GM19395 (cell line): ENCODE measurements at regions not wholly inside any gene's neighbourhood (a gene's known extent, or its start where the extent isn't known, plus 50 kb on each side); places are given as distances from the start of the nearest gene placed in this dataset.

Experiments
- ATAC-seq: cut with Tn5 transposase; IDR thresholded peaks from one replicate; pipeline ENCODE4 v1.9.1; 2021; ENCODE audit warnings: mild to moderate bottlenecking, moderate library complexity; ENCODE audit not compliant: unreplicated experiment

DNA sequence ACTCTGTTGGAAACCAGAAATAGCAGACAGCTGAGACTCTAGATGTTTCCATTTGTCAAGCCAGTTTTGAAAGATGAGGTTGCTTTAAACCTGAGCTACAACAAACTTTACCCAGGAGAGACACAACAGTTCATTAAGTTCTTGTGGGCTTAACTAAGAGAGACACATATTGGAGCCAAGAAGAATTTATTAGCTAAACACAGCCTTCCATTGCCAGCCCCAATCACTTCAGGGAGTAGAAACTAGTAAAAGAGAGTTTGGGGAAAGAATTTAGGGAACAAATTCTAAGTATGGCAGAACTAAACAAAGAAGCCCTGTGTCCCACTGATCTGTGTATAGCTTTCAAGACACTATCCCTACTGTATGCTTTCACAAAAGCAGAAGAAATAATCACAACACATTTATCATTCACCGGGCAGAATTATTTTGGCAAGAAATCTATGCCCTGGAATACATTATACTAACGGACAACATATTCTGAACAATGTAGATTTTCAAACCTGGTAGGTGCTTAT, 87.3 kb upstream of the KAZN start:
- ATAC-seq: no peak

DNA sequence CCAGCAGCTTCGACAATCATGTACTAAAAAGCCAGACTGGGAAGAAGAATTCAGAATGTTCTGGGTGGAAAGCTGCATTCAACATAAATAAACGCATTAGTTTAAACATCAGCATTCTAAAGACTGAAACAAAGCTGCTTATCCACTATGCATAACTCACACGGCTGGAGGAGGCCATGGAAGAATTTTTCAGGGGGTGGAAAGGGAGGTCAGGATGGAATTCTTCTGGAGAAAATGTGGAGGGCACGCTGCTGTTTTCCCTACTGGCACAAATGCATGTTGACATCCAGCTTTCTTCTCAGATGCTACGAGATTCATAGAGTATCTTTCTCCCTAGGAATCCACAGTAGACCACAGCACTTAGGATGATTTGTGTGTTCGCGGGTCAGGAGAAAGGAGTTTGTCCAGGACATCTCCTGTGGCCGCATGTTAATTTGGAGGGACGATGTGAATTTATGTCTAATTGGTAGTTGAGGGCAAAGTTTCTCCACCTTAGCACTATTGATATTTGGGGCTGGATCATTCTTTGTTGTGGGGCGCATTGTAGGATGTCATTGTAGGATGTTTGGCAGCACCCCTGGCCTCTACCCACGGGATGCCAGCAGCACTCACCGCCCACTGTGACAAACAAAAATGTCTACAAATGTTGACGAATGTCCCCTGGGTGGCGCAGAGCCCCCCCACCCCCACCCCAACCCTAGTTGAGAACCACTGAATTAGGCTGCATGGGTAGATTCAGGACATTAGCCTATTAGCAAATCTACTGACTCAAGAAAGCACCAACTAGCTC, 86.5 kb upstream of the KAZN start:
- no peak for ATAC-seq

DNA sequence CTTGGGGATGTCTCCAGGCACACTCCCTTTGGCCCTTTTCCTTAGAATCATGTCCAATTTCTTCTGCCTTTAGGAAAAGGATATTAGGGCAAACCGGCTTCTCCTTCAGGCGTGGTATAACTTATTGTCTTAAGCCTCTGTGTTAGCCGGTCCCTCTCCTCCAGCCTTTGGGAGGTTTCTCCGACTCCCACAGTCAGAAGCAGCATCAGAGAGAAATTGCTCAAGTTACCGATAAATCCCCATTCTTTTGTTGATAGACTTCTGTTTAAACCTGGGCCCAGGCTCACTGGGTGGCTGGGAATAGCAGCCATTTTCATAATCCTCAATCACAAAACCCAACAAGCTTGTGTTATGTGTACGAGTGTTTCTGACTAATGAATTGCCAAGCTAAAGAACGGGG, 85.4 kb upstream of the KAZN start:
- no peak for ATAC-seq

DNA sequence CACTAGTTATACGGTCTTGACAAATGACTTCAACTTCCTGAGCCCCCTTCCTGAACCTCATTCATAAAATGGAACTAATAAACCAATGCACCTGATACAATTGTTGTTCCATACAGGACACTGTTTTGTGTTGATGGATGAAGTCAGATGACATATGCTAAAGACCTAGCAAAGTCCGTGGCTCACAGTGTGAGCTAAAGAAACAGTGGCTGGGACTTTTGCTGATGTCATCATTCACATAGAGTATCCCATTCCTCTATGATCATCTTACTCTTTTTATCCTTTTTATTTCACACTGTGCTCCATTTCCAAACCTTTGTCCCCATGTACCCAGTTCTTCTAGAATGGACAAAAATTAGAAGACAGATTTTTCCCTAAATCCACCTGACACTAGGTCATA, 83.7 kb upstream of the KAZN start:
- no peak for ATAC-seq

DNA sequence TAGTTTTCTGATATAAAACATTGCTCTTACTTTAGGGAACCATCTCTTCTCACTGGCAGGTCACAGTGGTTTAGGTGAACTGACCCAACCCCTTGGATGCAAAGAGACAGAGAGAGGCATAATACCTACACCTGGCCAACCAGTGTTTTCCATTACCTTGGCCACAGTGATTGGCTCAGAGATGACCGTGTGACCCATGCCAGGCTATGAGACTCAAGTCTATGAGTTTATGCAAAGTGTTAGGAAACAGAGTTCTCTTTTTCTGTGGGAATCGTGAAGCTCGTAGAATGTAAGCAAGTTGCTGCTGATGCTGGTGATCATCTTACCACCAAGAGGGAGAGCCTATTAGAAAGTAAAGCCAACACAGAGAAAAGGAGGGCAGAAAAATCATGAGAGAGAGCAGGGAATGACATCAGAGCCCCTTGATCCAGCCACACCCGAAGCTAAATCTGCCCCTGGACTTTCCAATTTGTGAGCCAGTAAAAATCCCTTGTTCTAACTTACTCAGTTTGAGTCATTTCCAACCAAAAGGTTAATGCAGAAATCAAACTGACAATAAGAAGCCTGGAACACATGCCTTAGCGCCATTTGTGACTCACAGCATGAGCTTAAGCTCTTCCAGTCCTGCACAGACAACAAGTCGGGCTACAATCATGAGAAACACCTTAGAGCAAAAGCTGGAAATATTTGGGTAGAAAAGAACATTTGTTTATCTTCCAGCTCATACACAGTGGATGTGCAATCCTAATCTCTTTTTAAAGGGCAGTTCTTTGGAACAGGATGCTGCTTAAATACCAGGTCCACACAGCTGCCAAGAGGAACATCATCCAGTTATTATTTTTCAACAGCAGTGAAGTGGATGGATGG, 81.3 kb upstream of the KAZN start:
- no peak for ATAC-seq

DNA sequence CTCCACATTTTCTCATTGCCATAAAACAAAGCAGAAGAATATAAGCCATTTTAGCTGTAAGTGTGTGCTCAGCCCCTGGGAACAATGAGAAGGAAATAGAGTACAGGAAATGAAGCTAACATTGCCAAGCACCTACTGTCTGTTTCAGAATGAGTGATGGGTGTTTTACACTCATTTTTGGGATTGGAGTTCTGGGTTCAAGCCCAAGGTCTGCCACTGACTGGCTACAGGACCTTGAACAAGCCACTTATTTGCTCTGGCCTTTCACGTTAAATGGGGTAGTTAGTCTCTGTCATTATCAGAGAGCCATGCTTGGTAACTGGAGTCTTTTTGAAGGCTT, 80.7 kb upstream of the KAZN start:
- ATAC-seq: no peak

DNA sequence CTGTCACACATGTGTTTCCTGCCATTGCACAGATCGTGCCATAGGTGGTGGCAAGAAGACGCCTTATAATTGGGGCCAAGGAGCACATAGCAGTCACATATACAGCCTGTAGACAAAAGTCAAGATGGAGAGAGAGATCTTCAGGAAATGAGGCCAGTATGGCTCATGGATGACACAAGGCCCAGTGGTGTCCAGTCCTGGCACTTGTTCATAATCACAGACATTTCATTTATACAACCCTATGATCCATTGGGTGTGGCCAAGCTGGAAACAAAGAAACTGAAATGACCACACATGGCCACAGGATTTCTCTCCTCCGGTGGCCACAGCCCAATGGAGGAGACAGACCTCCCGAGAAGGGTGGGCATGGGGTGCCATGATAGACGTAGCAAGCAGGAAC, 78.5 kb upstream of the KAZN start:
- no peak for ATAC-seq

DNA sequence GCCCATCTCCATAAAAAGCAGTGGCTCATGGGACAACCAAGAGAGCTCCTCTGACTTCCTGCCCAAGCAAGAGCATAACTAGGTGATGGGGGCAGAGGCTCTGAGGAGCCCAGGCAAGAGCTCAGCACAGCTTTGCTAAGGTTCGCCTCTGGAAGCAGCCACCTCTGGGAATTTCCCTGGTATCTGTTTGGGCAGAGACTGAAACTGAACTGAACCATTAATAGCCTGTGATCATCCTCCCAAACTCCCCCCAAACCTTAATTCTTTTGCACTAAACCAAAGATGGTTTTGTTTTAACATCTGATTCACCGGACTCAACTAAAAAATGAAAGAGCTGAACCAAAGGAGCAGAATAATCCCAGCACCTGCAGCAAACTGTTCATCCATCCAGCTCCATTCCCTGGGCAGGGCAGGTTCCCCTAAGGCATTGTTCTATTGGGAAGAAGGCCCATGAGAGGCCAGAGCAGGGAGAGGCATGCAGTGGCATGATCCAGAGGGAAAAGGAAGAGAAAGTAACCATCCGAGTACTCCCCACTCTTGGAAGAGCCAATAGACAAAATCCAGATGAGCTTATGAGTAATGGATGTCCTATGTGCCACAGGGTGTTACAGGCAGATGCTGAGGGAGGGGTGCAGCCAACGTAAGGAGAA, 77.8 kb upstream of the KAZN start:
- no peak for ATAC-seq

DNA sequence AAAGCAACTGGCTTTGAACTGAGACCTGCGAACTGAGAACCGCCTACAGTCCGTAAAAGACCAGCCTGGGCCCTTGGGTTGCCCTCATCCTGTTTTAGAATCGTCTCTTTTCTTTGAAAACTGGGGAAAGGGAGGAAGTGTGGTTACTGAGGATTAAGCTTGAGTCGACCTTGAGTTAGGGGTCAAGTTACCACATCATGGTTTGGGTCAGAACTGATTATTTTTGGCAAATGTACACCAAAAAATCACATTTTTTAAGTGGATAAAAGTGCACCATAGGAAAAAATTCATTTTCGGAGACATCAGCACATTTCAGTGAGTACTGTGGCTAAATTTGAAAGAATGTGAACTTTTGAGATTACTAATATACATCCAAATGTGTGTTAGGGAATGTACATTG, 76.9 kb upstream of the KAZN start:
- no peak for ATAC-seq

DNA sequence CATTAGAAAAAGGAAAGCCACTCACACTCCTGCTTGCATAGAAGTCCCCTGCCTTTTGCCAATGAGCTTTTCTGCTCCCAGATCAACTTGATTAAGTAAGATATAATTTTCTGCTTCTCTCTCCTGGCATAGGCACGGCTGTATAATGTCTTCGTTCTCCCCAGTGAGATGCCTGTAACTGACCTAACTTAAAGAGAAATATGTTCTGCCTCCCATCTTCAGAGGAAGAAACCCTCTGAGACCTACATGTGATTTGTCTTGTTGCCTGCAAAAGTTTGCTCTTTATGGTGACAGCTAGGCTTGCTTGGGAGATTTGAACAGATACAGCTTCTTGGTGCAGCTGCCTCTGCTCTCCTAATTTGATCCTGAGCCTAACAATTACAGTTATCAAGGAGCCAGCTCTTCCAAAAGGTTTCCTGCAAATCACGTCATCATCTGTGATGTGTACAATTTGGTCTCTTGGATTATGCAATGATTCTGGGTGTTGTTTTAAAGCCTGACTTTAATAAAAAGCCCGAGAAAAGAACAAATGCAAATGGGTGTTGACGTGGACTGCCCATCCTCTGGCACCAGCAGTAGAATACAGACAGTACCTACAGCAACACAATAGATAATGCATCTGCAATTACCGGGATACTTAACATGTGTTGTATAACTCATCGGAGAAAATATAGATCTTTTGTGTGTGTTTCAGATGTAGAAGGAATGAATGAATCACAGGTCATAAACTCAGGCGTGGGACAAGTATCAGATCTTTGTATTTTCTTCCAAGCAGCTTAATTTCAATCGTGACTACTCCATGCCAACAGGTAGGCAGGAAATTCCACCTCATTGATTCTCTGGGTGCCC, 76.2 kb upstream of the KAZN start:
- no peak for ATAC-seq

DNA sequence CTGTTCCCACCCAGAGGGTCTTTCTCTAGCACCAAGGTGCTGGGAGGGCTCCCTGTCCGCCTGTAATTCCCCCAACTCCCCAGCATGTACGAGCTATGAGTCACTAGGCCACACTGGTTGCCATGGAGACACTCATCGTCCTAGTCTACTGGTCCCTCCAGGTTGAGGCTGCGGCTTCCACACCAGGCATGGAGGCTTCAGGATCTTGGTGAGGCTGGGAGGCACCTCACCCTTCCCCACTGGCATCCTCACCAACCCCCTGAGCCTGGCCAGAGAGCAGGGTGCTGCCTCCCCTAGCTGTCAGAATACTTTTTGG, 75.6 kb upstream of the KAZN start:
- ATAC-seq: peak; percentile 54

DNA sequence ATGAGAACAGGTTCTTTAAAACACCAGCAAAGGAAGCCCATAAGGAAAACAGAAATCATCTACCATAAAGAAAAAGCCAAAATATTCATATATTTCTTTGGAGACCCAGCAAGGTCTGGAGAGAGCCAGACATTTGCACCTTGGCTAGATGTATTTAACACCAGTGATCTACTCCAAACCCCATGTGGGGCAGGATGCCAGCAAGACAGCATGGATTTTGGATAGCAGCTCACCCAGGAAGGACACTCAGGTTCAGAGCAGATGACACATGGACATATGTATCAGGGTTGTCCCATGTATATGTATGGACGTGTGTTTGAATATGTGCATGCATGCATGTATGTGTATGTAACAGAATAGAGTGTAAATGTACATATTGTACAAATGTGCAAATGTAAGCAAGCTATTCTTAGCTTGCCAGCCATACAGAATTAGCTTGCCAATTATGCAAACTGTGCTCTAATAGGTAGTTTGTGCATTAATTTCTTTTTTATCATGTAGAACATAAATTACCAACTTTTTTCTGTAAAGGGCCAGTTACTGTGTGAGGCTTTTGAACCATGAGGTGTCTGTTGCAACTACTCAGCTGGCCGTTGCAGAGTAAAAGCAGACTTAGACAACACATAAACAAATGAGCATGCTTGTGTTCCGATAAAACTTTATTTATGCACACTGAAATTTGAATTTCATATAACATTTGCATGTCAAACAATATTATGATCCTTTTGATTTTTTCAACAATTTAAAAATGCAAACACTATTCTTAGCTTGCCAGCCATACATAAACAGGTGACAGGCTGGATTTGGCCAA, 73.5 kb upstream of the KAZN start:
- no peak for ATAC-seq

DNA sequence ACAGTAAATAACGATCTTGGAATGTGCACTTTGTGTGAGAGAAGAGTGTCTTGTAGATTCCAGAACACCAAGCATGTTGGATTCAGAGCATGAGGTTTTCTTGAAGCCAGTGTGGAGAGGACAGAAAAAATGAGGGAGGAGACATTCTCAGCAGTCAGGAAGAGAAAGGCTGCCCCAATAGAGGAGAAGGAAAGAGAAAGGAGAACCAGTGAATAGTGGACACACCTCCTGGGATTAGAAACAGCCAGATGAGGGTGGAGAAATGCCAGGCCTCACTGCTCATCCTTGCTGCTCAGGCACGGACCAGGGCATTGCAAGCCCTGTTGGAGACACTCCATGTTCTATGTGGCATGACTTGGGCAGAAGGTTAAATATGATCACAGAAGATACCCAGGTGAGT, 69.0 kb upstream of the KAZN start:
- no peak for ATAC-seq

DNA sequence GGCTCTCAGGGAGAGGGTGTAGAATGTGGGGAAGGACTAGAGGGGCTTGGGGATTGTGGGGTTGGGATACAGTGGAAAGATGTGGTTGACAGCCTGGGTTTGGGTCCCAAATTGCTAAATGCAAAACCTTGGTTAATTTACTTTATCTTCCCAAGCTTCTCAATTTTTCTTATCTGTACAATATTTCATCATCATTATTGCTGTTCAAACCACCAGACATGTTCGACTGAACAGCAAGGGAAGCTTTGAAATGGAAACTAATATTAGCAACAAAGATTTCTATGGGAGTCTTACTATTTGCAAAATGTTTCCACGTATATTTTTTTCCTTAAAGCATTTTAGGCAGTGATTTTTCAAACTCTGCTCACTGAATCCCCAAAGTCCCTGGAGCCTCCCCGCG, 67.0 kb upstream of the KAZN start:
- no peak for ATAC-seq

DNA sequence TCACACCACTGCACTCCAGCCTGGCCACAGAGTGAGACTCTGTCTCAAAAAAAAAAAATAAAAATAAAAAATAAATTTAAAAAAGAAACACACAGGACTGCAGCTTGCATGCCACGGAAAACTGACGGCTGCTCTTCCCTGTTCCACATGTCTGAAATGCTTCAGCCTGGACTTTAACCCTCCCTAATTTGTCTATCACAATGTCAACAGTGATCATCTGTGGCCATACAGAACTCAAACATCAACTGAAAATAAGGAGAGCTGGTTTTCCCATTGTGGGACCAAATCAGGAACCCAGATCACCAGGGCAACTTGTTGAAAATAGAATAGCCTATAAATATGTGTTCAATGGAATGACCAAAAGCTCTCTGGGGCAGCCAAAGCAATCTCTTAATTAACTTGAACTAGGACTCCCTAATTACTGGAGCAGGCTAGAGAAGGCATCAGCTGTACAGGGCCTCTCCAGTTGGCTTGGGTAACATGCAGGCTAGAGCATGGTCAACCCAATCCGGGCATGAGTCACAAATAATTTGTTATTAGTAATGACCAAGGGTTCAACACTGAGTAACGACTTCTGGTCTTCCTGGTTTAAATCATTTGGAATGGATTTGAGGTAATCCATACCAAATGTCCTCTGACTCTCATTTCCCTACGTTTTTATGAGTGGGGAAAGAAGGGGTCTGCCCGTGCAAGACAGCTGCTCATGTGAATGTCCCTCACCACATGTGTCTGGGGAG, 62.7 kb upstream of the KAZN start:
- no peak for ATAC-seq

DNA sequence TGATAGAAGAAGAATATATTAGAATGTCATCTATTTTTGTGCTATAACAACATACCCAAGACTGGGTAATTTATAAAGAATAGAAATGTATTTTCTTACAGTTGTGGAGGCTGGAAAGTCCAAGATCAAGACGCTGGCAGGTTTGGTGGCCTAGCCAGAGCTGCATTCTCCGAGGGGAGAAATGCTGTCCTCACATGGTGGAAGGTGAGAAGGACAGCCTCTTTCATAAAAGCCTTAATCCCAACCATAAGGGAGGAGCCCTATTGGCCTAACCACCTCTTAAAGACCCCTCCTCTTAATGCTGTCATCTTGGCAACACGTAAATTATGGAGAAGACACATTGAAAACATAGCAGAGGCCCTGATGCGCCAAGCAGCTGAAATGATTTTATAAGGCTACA, 60.1 kb upstream of the KAZN start:
- no peak for ATAC-seq

DNA sequence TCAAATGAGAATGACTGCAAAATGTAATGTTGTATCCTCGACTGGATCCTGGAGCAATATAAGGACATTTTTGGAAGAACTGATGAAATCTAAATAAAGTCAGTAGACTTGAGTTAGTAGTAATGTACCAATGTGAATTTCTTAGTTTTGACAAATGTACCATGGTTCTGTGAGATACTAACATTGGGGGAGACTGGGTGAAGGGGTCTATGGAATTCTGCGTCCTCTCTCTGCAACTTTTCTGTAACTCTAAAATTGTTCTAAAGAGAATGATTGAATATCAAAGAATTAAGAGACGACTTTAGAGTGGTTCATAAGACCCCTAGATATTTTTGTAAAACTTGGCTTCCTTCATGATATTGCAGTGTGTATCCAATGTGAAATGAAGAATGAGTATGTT, 59.2 kb upstream of the KAZN start:
- ATAC-seq: no peak

DNA sequence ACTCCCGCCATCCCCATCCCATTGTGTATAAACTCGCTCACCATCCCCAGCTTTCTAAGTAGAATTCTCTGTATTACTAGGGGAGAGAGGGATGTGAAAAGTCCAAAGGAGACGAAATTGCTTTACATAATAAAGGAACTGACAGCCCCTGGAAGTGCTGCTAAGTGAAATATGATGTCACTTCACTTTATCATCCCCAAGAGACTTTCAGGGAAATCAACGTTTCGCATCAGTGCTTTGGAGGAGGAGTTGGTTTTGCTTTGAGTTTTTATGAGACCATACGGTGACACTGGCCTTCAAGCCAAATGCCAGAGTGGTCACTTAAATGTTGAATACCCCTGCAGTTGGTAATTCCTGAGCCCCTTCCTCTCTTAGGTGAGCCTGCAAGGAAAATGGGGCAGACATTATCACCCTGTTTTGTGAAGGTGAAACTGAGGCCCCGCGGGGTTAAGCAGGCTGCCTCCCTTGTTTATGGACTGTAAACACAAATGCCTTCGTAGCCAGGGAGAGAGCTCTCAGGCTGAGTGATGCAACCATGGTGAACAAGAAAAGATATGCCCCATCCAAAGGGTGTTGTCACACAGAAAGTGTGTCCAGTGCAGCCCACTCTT, 58.4 kb upstream of the KAZN start:
- no peak for ATAC-seq

DNA sequence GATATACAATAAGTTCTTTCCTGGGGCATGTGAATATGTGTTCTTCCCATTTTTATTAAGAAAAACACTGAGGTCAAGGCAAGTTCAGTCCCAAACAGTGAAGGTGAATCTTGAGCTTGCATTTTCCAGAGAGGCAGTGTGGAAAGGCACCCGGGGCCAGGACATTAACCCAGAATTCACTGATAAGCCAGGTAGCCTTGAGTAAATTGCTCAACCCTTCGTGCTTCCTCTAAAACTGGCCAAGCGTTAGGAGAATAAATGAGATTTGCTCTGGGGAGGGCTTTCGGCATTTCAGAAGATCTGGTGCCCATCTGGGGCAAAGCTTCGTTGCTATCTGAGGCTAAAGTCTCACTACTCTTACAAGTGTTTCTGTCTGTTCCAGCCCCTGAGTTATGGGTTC, 57.1 kb upstream of the KAZN start:
- no peak for ATAC-seq
